SK-N-SH (cell line): ENCODE measurements at regions not wholly inside any gene's neighbourhood (a gene's known extent, or its start where the extent isn't known, plus 50 kb on each side); places are given as distances from the start of the nearest gene placed in this dataset.

ENCODE experiments used
- CTCF ChIP-seq: fragments of 200-600 bp; sonication (generic); IDR thresholded peaks from 2 replicates; pipeline ENCODE4 v1.6.1; 2017; ENCODE audit warnings: antibody characterized with exemption, mild to moderate bottlenecking, moderate library complexity
- EP300 ChIP-seq, 2 experiments: IDR thresholded peaks; 2 replicates each; pipeline versions ENCODE4 v1.4.0 to v1.6.1; 2012; ENCODE audit warnings: borderline replicate concordance in 1 of 2, low read depth in 1 of 2, low read length in 1 of 2
- EZH2phosphoT487 ChIP-seq: fragments of 200-600 bp; sonication (generic); IDR thresholded peaks from 2 replicates; pipeline ENCODE4 v1.6.1; 2017; ENCODE audit warnings: low read depth, mixed run types, mild to moderate bottlenecking, antibody characterized with exemption, moderate library complexity, borderline replicate concordance
- FOXJ3 ChIP-seq: sonication (generic); formaldehyde crosslinking; IDR thresholded peaks from 2 replicates; pipeline ENCODE4 v1.5.1; 2020; ENCODE audit warnings: mild to moderate bottlenecking, missing genetic modification reagents
- NRF1 ChIP-seq: IDR thresholded peaks from 2 replicates; pipeline ENCODE4 v1.6.1; 2012; ENCODE audit warnings: low read depth, mild to moderate bottlenecking, low read length
- POLR2AphosphoS5 ChIP-seq: IDR thresholded peaks from 2 replicates; pipeline ENCODE4 v1.6.1; 2012; ENCODE audit warnings: low read depth, low read length
- RAD21 ChIP-seq: IDR thresholded peaks from 2 replicates; pipeline ENCODE4 v1.6.1; 2012; ENCODE audit warnings: mild to moderate bottlenecking, low read length
- RCOR1 ChIP-seq: fragments of 150-350 bp; IDR thresholded peaks from 2 replicates; pipeline ENCODE4 v1.6.1; 2017; ENCODE audit warnings: antibody characterized with exemption, low read length
- SMC3 ChIP-seq: IDR thresholded peaks from 2 replicates; pipeline ENCODE4 v1.6.1; 2012; ENCODE audit warnings: low read depth, low read length, improper control_type of control experiment
- TAF1 ChIP-seq: IDR thresholded peaks from 2 replicates; pipeline ENCODE4 v1.6.1; 2012; ENCODE audit warnings: low read depth, mild to moderate bottlenecking, low read length, moderate library complexity, borderline replicate concordance
- USF2 ChIP-seq: fragments of 150-350 bp; IDR thresholded peaks from 2 replicates; pipeline ENCODE4 v1.6.1; 2017; ENCODE audit warnings: antibody characterized with exemption, low read length, low read depth, borderline replicate concordance

- TF ChIP-seq CTCF (no peak), RAD21 (no peak), NRF1 (no peak), TAF1 (no peak), EZH2phosphoT487 (no peak), POLR2AphosphoS5 (no peak), FOXJ3 (no peak), RCOR1 (no peak), EP300 (IDR thresholded peaks at IDR 0.05; ENCODE audit: borderline replicate concordance in 1 of 2, low read depth in 1 of 2, low read length in 1 of 2) (no peak), SMC3 (no peak), USF2 (no peak)
Observed at GRCh38 chr7:21373031-21373430, 54.9 kb upstream of the SP4 start.
